ENCODE measurements at regions not wholly inside any gene's neighbourhood (a gene's known extent, or its start where the extent isn't known, plus 50 kb on each side); places are given as distances from the start of the nearest gene placed in this dataset.
"Not testable (repeated sequence)": the region's sequence is repeated elsewhere in the genome, so short reads cannot be mapped to it uniquely, and the experiment has no call there.

DNA sequence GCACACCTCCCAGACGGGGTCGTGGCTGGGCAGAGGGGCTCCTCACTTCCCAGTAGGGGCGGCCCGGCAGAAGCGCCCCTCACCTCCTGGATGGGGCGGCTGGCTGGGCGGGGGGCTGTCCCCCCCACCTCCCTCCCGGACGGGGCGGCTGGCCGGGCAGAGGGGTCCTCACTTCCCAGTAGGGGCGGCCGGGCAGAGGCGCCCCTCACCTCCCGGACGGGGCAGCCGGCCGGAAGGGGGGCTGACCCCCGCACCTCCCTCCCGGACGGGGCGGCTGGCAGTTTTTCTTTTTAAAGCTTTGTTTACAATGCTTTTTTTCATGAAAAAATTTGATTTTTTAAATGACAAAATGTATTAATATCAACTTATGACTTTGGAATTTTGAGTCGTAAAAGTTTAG is 159.0 kb upstream of the ATP2B1 start:
- H3K4me3 ChIP-seq (ENCODE audit: low read depth, low read length); H3K36me3 ChIP-seq (ENCODE audit: insufficient read depth); H3K27ac ChIP-seq (ENCODE audit: low read depth); H3K4me1 ChIP-seq (ENCODE audit: insufficient read depth); DNase-seq (ENCODE audit: extremely low spot score): not testable (repeated sequence)
- WGBS: 94% methylated on average over 23 of the region's 23 CpGs

DNA sequence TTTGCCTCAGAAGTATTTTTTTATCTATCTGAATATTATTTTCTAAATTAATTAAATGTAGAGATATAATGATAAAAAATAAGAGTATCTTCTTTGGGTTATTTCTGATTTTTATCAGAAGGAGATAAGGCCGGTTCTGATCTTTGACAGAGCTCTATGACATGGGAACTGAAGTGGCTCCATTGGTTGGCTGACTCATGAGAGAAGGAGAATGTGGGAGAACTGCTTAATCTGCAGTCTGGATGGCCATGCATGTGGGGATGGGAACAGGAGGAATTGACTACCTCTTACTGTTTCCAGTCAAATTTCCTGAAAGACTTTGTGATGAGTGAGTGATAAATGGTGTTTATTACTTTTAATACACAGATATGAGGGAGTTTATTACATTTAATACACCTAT is 155.8 kb upstream of the ATP2B1 start:
- Histone ChIP-seq H3K4me3 (ENCODE audit: low read depth, low read length) (no peak overlapping the region), H3K4me1 (ENCODE audit: insufficient read depth) (no peaks in the 10 kb centered on the region), H3K36me3 (ENCODE audit: insufficient read depth) (no peaks in the 10 kb centered on the region), H3K27ac (ENCODE audit: low read depth) (no peak overlapping the region)
- DNase-seq (ENCODE audit: extremely low spot score): no peak
- WGBS: 82% methylated on average over 1 of the region's 1 CpG

DNA sequence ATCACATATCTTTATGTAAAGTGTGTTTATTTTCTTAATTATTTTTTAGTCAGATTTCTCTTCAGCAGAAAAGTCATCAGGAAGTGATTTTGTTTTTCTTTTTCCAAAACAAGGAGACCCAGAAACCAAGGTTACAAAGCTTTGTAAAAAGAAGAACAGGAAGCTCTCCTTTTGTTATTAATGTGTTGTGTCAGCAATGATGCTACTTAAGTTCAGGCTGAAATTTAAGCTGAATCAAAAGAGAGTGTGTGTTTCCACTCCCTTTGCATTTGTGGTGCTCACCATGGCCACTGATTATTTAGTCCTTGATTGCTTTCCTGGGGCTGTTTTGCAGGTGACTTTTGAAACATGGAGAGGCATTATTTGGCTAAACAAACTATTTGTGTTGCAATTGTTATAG is 155.3 kb upstream of the ATP2B1 start:
- Histone ChIP-seq H3K4me1 (ENCODE audit: insufficient read depth) (no peaks in the 10 kb centered on the region), H3K4me3 (ENCODE audit: low read depth, low read length) (no peak overlapping the region), H3K36me3 (ENCODE audit: insufficient read depth) (no peaks in the 10 kb centered on the region), H3K27ac (ENCODE audit: low read depth) (no peak overlapping the region)
- no peak for DNase-seq (ENCODE audit: extremely low spot score)

DNA sequence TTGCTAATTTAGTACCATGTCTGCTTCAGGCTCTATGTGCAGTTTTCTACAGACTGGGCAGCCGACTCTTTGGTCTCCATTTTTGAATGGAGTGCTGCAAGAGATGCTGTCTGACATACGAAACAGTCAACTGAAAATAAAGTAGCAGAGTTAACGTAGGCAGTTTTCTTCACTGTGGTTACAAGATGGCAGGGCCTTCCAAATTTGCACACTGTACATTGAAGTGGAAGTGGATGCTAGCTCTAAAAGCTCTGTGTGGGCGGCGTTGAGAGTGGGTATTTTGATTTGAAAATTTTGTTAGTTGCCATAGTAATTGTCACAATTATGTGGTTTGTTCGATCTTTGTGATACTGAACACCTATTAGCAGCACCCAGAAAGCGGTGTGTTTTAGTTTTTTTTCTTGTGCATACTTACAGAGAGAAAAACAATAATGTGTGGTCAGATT is 154.9 kb upstream of the ATP2B1 start:
- 84% methylated on average over 7 of the region's 7 CpGs for WGBS
- no peak overlapping the region for H3K4me3 ChIP-seq (ENCODE audit: low read depth, low read length)
- H3K27ac ChIP-seq (ENCODE audit: low read depth): no peak overlapping the region
- H3K36me3 ChIP-seq (ENCODE audit: insufficient read depth): no peaks in the 10 kb centered on the region
- no peaks in the 10 kb centered on the region for H3K4me1 ChIP-seq (ENCODE audit: insufficient read depth)
- no peak for DNase-seq (ENCODE audit: extremely low spot score)

DNA sequence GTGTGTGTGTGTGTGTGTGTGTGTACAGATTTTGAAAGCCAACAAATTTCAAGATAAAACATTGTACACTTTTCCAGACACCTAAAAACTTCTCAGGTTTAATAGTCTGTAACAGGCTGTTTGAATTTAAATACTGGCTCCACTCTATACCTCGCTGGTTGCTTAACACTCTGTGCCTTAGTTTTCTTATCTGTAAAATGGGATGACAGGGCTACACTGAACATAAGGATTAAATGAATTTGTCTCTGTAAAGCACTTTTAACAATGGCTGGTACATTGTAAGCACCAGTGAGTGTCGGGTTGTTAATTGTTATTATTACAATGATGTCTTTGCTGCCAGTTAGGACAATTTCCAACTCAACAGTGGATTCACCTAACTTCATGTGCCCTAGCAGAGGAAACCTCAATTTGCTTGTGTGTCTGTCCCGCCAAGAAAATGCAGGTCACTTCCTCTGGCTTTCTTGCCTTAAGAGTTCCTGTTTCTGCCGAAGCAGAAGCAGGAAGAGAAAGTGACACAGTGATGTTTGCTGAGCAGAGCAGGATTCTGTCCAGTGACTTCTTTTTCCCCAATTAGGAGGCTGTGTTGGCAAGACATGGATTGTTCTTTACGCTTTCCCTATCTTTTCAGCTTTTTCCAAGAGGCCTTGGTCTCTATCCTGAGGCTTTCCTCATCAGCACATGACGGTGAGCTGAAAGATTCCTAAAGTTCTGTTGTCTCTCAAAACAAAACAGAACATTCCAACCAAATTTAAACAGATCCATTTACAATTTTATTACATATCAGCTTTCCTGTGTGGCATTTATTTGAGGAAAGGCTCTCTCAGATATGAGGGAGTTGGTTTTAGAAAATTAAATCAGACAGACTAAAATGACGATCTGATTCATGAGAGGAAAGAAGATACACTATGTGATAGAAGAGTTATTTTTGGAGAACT is 154.1 kb upstream of the ATP2B1 start:
- no peaks in the 10 kb centered on the region for H3K36me3 ChIP-seq (ENCODE audit: insufficient read depth)
- no peak for DNase-seq (ENCODE audit: extremely low spot score)
- H3K4me1 ChIP-seq (ENCODE audit: insufficient read depth): no peaks in the 10 kb centered on the region
- no peak overlapping the region for H3K27ac ChIP-seq (ENCODE audit: low read depth)
- H3K4me3 ChIP-seq (ENCODE audit: low read depth, low read length): no peak overlapping the region
- WGBS: 60% methylated on average over 7 of the region's 7 CpGs

DNA sequence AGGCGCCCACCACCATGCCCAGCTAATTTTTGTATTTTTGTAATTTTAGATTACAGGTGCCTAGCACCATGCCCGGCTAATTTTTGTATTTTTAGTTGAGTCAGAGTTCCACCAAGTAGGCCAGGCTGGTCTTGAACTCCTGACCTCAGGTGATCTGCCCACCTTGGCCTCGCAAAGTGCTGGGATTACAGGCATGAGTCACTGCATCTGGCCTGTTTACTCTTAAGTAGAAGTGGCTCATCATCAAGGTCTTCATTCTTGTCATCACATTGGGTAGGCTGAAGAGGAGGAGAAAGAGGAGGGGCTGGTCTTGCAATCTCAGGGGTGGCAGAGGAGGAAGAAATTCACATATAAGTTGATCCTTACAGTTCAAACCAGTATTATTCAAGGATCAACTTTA is 152.4 kb upstream of the ATP2B1 start:
- H3K36me3 ChIP-seq (ENCODE audit: insufficient read depth): no peaks in the 10 kb centered on the region
- WGBS: 93% methylated on average over 3 of the region's 3 CpGs

DNA sequence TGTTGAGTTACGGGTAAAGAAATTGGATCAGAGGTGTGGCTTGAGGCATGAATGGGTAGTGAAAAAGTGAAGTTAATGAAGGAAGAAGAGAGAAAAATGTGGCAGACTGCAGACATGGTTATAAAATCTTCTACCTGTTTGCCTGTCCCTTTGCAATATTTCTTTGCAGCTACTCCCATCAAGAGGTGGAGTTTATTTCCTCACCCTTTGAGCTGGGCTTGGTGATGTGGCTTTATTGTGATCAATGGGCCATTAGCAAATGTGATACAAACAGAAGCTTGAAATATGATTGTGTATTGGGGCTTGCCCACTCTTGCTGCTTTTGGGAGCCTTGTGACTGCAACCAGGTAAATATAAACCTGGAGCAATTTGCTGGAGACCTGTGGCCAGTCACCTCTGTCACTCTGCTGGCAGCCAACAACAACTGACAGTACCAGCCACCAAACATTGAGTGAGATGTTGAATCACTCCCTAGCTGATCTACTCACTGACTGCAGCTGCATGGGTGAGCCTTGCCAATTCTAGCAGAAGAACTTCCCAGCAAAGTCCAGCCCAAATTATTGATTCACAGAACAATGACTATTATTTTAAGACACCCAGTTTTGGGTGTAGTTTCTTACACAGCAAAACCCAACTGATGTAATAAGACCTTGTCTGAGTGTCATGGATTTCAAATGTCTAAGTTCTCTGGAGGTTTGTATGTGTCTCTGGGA is 151.0 kb upstream of the ATP2B1 start:
- no peaks in the 10 kb centered on the region for H3K36me3 ChIP-seq (ENCODE audit: insufficient read depth)
- WGBS: 38% methylated on average over 1 of the region's 1 CpG
- no peaks in the 10 kb centered on the region for H3K4me1 ChIP-seq (ENCODE audit: insufficient read depth)
- H3K4me3 ChIP-seq (ENCODE audit: low read depth, low read length): no peak overlapping the region
- H3K27ac ChIP-seq (ENCODE audit: low read depth): no peak overlapping the region
- DNase-seq (ENCODE audit: extremely low spot score): no peak

More for the DNA sequence above, 152.4 kb upstream of the ATP2B1 start:
- Histone ChIP-seq H3K4me3 (ENCODE audit: low read depth, low read length) (no peak overlapping the region), H3K27ac (ENCODE audit: low read depth) (no peak overlapping the region), H3K4me1 (ENCODE audit: insufficient read depth) (no peaks in the 10 kb centered on the region)
- no peak for DNase-seq (ENCODE audit: extremely low spot score)

DNA sequence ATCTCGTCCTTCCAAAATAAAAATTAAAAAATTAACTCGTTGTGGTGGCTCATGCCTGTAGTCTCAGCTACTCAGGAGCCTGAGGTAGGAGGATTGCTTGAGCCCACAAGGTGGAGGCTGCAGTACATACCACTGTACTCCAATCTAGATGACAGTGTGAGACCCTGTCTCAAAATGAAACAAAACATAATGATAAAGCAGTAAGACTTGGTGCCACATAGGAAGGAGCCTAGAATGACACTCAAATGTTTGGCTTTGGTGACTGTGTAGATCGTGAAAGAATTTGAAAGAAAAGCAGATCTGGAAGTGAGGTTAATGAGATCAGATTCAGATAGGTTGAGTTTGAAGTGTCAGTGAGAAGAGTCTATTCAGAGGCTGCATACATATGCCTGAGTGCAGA is 150.1 kb upstream of the ATP2B1 start:
- DNase-seq (ENCODE audit: extremely low spot score): no peak
- H3K4me3 ChIP-seq (ENCODE audit: low read depth, low read length): no peak overlapping the region
- no peak overlapping the region for H3K27ac ChIP-seq (ENCODE audit: low read depth)
- 90% methylated on average over 3 of the region's 3 CpGs for WGBS
- H3K4me1 ChIP-seq (ENCODE audit: insufficient read depth): no peaks in the 10 kb centered on the region
- H3K36me3 ChIP-seq (ENCODE audit: insufficient read depth): no peaks in the 10 kb centered on the region

DNA sequence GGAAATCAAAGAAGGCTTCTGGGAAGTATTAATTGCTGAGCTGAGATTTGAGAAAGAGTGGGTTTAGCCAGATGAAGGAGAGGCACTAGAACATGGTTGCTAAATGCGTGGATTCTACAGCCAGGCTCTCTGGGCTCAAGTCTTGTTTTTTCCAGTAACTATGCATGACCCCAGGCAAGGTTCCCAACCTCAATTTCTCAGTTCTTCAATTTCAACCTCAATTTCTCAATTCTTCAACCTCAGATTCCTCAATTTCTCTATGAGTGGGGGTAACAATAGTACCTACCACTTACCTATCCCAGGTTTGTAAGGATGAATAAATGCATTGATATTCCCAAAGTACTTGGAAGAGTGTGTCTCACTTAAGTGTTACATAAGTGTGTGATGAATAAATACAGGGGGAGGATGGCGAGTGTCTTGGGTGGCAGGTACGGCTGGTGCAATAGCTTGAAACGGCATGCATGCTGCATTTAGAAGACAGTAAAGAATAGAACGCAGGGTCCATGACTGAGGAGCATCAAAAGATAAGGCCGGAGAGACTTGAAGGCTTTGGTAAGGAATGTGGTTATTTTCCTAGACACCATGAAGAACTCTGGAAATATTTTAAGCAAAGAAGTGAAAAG is 149.1 kb upstream of the ATP2B1 start:
- Histone ChIP-seq H3K27ac (ENCODE audit: low read depth) (no peak overlapping the region), H3K4me3 (ENCODE audit: low read depth, low read length) (no peak overlapping the region), H3K4me1 (ENCODE audit: insufficient read depth) (no peaks in the 10 kb centered on the region), H3K36me3 (ENCODE audit: insufficient read depth) (no peaks in the 10 kb centered on the region)
- WGBS: 95% methylated on average over 6 of the region's 6 CpGs
- no peak for DNase-seq (ENCODE audit: extremely low spot score)

DNA sequence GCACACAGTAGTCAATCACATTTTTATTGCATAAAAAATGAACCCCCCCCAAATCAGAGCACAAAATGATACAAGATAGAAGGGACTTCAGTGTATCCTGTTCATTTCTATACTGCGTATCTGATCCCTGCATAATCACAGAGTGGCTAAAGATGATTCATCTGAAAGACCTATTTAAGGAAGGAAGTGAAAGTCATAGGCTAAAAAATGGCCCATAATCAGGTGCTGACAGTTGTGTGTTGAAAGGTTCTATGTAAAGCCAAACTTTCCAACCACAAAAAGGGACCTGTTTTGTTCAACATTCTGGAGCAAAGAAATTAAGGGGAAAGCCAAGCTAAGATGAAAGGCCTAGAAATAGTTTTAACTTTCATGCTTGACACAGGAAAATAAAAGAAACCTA is 147.8 kb upstream of the ATP2B1 start:
- 88% methylated on average over 1 of the region's 1 CpG for WGBS
- no peak for DNase-seq (ENCODE audit: extremely low spot score)
- H3K27ac ChIP-seq (ENCODE audit: low read depth): no peak overlapping the region

DNA sequence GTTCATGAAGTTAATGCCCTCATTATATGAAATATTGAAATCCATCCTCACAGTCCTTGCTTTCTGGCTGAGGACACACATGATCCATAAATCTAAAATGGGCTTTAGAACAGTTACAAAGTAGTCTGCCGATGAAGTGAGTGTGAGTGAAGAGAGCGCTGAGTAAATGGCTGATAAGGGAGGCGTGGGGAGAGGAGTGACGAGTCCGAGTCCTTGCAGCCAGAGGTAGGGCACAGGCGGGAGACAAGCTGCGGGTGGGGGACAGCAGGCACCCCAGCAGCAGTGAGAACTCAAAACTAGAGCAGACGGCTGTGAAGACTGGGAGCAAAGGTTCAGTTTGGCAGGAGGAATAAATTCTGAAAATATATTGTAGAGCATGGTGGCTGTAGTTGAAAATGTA is 140.1 kb upstream of the ATP2B1 start:
- 58% methylated on average over 8 of the region's 8 CpGs for WGBS
- no peaks in the 10 kb centered on the region for H3K36me3 ChIP-seq (ENCODE audit: insufficient read depth)
- H3K4me1 ChIP-seq (ENCODE audit: insufficient read depth): no peaks in the 10 kb centered on the region
- DNase-seq (ENCODE audit: extremely low spot score): no peak
- H3K27ac ChIP-seq (ENCODE audit: low read depth): no peak overlapping the region
- H3K4me3 ChIP-seq (ENCODE audit: low read depth, low read length): no peak overlapping the region

More for the DNA sequence above, 147.8 kb upstream of the ATP2B1 start:
- Histone ChIP-seq H3K36me3 (ENCODE audit: insufficient read depth) (no peaks in the 10 kb centered on the region), H3K4me1 (ENCODE audit: insufficient read depth) (no peaks in the 10 kb centered on the region), H3K4me3 (ENCODE audit: low read depth, low read length) (no peak overlapping the region)

DNA sequence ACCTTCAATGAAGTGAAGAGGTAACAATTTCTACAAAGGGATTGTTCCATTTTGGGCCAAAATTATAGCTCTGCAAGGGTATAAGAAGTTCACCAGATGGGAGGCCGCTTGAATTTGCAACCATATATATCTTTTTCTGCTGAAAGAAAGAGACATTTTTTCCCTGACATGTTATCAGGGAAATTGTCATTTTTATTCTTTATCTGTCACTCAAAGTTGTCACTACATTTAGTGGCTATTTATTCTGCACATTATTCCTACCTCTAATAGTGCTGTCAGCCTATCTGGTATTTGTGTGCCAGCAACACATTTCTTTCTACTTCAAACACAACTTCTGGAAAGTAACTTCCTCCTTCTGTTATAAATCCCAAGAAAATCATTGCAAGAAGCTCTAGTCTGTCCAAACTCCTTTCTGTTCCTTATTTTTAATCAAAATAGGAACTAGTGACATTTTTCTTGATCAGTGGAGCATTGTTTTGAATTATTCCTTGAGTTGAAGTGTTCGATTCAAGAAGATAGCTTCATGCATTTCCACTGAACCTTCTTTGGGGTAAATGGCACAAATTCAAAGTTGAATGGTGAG is 137.9 kb upstream of the ATP2B1 start:
- WGBS: 92% methylated on average over 2 of the region's 2 CpGs
- no peak overlapping the region for H3K4me3 ChIP-seq (ENCODE audit: low read depth, low read length)
- no peak overlapping the region for H3K27ac ChIP-seq (ENCODE audit: low read depth)
- H3K4me1 ChIP-seq (ENCODE audit: insufficient read depth): no peaks in the 10 kb centered on the region
- DNase-seq (ENCODE audit: extremely low spot score): no peak
- H3K36me3 ChIP-seq (ENCODE audit: insufficient read depth): no peaks in the 10 kb centered on the region

DNA sequence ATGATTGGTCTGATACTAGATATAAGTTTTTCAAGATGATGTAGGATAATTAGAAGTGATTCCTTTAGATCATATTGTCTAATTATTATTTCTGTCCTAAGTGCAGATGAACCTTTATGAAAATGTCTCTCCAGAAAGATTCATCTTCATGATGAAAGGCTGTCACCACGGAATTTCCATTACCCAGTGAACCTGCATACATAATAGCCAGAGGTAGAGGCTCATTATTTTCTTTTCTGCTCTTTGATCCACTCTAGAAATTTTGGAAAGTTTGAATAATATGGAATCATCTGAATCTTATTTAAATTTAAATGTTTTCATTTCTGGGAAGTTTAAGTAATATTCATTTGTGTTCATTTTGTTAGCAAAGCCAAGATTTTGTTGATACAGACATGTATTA is 137.1 kb upstream of the ATP2B1 start:
- Histone ChIP-seq H3K27ac (ENCODE audit: low read depth) (no peak overlapping the region), H3K4me1 (ENCODE audit: insufficient read depth) (no peaks in the 10 kb centered on the region), H3K4me3 (ENCODE audit: low read depth, low read length) (no peak overlapping the region), H3K36me3 (ENCODE audit: insufficient read depth) (no peaks in the 10 kb centered on the region)
- WGBS: 96% methylated on average over 1 of the region's 1 CpG
- no peak for DNase-seq (ENCODE audit: extremely low spot score)
